ENCODE measurements at regions not wholly inside any gene's neighbourhood (a gene's known extent, or its start where the extent isn't known, plus 50 kb on each side); places are given as distances from the start of the nearest gene placed in this dataset.

DNA sequence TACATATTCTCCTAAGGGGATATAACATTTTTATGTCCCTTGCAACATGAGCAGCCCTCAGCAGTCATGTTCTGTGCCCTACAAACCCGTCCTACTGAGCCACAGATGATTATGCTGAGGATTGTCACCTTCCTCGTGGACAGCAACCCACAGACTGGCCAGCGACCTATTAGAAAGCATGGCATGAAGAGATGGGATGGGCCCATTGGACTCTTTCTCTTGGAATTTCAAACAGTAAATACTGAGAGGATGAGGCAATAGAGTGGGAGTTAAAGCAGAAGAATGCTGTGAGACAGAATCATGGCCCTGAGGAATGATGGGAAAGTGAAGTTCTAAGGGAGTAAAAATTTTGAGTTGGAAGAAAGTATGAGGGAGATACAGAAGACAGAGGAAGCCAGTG is 149.9 kb upstream of the BTG1 start:
- Mint-ChIP-seq H3K4me3 (no peak overlapping the region), H3K36me3 (no peaks in the 10 kb centered on the region), H3K4me1 (peaks cover 10% of the 10 kb centered on the region), H3K9me3 (no peaks in the 10 kb centered on the region), H3K27me3 (no peaks in the 10 kb centered on the region), H3K27ac (no peak overlapping the region)
- no peak for ATAC-seq

DNA sequence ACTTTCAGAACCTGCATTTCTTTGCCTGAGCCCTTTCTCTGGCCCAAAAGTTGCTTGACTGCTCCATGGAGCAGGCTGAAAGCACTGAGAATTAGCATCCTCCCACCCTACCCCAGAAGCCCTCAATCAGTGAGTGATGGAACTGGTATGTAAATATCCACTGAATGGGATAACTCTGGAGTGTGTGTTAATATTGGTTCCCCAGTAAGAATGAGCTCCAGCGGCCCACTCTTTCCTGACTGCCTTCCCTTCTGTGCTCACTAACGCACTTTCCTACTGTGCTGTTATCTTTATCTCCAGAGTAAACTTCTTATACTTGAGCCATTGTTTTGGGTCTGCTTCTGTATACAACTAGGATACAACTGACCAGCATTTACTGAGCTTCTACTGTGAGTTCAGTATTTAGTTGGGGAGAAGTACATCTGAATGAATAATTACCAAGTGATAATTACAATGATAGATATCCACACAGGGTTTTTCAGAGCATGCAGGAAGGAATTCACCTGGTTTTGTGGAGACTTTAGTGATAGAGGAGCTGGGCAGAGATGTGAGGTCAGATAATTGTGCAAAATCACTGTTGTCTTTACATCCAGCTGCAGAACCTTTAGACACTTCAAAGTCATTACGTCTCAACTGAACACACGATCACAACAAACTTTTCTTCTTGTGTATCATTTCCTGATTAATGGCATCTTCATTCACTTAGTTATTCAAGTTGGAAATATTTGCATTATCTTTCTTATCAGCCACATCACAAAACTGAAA is 149.2 kb upstream of the BTG1 start:
- peaks cover 10% of the 10 kb centered on the region for H3K4me1 Mint-ChIP-seq
- H3K4me3 Mint-ChIP-seq, result no peak overlapping the region
- no peaks in the 10 kb centered on the region for H3K9me3 Mint-ChIP-seq
- no peak for ATAC-seq
- no peaks in the 10 kb centered on the region for H3K36me3 Mint-ChIP-seq
- H3K27me3 Mint-ChIP-seq, result no peaks in the 10 kb centered on the region
- H3K27ac Mint-ChIP-seq, result no peak overlapping the region

- no peaks in the 10 kb centered on the region for H3K27me3 Mint-ChIP-seq
- no peaks in the 10 kb centered on the region for H3K9me3 Mint-ChIP-seq
- no peak overlapping the region for H3K4me3 Mint-ChIP-seq
- no peaks in the 10 kb centered on the region for H3K4me1 Mint-ChIP-seq
- no peaks in the 10 kb centered on the region for H3K36me3 Mint-ChIP-seq
- H3K27ac Mint-ChIP-seq, result peak overlapping the region; percentile 22
- ATAC-seq, result no peak
These were observed 146.4 kb upstream of the BTG1 start for GRCh38 chr12:92292016-92292415.

GRCh38 chr12:92290886-92291285 is 145.2 kb upstream of the BTG1 start:
- no peaks in the 10 kb centered on the region for H3K4me1 Mint-ChIP-seq
- no peaks in the 10 kb centered on the region for H3K9me3 Mint-ChIP-seq
- no peak overlapping the region for H3K4me3 Mint-ChIP-seq
- no peaks in the 10 kb centered on the region for H3K36me3 Mint-ChIP-seq
- ATAC-seq, result no peak
- no peak overlapping the region for H3K27ac Mint-ChIP-seq
- H3K27me3 Mint-ChIP-seq, result no peaks in the 10 kb centered on the region

- no peaks in the 10 kb centered on the region for H3K27me3 Mint-ChIP-seq
- no peak overlapping the region for H3K4me3 Mint-ChIP-seq
- ATAC-seq, result no peak
- H3K36me3 Mint-ChIP-seq, result no peaks in the 10 kb centered on the region
- no peak overlapping the region for H3K27ac Mint-ChIP-seq
- no peaks in the 10 kb centered on the region for H3K9me3 Mint-ChIP-seq
- H3K4me1 Mint-ChIP-seq, result no peaks in the 10 kb centered on the region
These were observed 144.7 kb upstream of the BTG1 start for GRCh38 chr12:92290350-92290695.

DNA sequence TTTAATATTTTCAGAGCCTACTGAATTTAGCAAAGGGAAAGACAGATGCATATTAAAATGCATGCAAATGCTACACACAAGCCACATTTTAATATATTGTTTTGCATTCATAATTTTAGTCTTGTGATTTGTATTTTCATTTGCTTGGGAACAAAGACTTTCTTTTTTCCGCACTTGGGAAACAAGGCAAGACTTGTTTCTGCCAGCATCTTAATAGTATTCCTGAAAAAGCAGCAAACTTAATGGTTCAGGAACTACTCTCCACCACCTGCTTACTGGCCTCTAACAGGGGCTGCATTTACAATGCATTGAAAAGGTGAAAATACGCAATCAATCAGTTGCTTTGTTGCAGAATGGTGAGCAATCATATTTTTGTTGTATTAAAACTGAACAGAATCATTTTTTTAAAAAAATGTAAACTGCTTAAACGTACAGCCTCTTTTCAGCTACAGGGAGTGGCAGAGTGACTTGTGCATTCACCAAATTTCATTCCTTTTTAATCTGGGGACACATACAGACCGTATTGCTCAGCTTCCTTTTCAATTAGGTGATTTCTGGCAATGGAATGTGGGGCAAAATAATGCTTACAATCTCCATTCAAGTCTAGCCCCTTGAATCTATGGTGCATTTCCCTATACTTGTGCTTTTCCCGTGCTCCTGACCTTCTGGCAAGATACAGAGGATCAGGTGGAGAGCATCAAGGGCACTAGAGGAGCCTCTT is 144.1 kb upstream of the BTG1 start:
- Mint-ChIP-seq H3K27ac (no peak overlapping the region), H3K36me3 (no peaks in the 10 kb centered on the region), H3K27me3 (no peaks in the 10 kb centered on the region), H3K4me1 (no peaks in the 10 kb centered on the region), H3K9me3 (no peaks in the 10 kb centered on the region), H3K4me3 (no peak overlapping the region)
- no peak for ATAC-seq

DNA sequence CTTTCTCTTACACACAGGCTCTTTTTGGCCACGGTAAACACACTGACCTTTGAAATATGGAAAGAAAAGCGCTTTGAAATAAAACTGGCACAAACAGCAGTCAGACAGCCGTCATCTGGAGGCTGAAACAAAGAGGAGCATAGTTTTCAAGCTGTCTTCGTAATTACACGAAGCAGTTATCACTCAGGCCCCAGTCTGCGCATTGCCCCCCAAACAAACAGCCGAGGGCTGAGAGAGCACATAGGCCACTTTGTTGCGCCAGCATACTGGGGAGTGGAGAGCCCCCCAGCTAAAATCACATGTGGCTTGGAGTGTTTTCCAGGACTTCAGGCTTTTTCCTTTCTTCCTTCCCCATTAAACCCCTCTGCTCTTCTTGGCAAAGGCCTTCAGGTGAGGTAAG is 142.9 kb upstream of the BTG1 start:
- peak overlapping the region; percentile 32 for H3K27ac Mint-ChIP-seq
- H3K36me3 Mint-ChIP-seq, result no peaks in the 10 kb centered on the region
- no peaks in the 10 kb centered on the region for H3K27me3 Mint-ChIP-seq
- H3K4me3 Mint-ChIP-seq, result no peak overlapping the region
- ATAC-seq, result no peak
- H3K4me1 Mint-ChIP-seq, result no peaks in the 10 kb centered on the region
- no peaks in the 10 kb centered on the region for H3K9me3 Mint-ChIP-seq

- ATAC-seq, result no peak
- Mint-ChIP-seq H3K9me3 (no peaks in the 10 kb centered on the region), H3K27ac (peak overlapping the region; percentile 35), H3K36me3 (no peaks in the 10 kb centered on the region), H3K4me1 (peaks cover 14% of the 10 kb centered on the region), H3K4me3 (no peak overlapping the region), H3K27me3 (no peaks in the 10 kb centered on the region)
These were observed 132.8 kb upstream of the BTG1 start for GRCh38 chr12:92278378-92278828.

GRCh38 chr12:92277795-92278194 is 132.1 kb upstream of the BTG1 start:
- no peak for ATAC-seq
- Mint-ChIP-seq H3K9me3 (no peaks in the 10 kb centered on the region), H3K27me3 (no peaks in the 10 kb centered on the region), H3K4me3 (no peak overlapping the region), H3K36me3 (no peaks in the 10 kb centered on the region), H3K27ac (peak overlapping the region; percentile 35), H3K4me1 (peaks cover 14% of the 10 kb centered on the region)

- no peaks in the 10 kb centered on the region for H3K27me3 Mint-ChIP-seq
- peaks cover 14% of the 10 kb centered on the region for H3K4me1 Mint-ChIP-seq
- no peak overlapping the region for H3K4me3 Mint-ChIP-seq
- ATAC-seq, result no peak
- H3K27ac Mint-ChIP-seq, result no peak overlapping the region
- no peaks in the 10 kb centered on the region for H3K9me3 Mint-ChIP-seq
- H3K36me3 Mint-ChIP-seq, result no peaks in the 10 kb centered on the region
These were observed 130.6 kb upstream of the BTG1 start for GRCh38 chr12:92276276-92276675.

DNA sequence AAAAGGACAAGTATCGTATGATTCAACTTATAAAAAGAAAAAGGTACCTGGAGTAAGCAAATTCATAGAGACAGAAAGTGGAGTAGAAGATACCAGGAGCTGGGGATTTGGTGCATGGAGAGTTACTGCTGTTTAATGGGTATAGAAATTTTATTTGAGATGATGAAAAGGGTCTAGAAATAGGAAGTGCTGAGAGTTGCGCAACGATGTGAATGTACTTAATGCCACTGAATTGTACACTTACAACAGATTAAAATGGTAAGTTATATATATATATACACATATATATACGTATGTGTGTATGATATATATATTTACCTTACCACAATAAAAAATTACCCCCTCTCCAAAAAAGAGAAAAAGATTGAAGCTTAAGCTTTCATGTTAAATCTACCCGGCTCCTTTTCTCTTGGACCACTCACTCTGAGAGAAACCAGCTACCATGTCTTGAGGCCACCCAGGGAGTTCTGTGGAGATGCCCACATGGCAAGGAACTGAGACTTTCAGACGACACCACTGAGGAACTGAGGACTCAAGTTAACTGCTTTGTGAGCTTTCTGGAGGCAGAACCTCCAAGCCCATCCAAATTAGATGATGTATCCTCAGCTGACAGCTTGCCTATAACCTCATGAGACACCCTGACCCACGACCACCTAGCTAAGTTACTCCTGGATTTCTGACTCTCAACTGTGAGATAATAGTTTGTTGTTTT is 130.0 kb upstream of the BTG1 start:
- ATAC-seq, result peak; percentile 60
- Mint-ChIP-seq H3K27me3 (no peaks in the 10 kb centered on the region), H3K9me3 (no peaks in the 10 kb centered on the region), H3K4me1 (peaks cover 20% of the 10 kb centered on the region), H3K36me3 (peaks cover 6% of the 10 kb centered on the region), H3K27ac (no peak overlapping the region), H3K4me3 (no peak overlapping the region)

DNA sequence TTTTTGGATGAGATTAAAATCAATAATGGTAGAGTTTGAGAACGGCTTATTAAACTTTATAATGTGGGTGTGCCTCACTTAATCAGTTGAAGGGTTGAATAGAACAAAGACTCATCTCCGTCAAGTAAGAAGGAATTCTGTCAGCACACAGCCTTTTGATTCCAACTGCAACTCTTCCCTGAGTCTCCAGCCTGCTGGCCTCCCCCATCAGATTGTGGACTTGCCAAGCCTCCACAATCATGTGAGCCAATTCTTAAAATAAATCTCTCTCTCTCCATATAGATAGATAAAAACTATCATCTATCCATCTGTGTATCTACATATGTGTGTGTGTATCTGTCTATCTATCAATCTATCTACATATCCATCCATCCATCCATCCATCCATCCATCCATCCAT is 127.4 kb upstream of the BTG1 start:
- Mint-ChIP-seq H3K27me3 (no peaks in the 10 kb centered on the region), H3K27ac (peak overlapping the region; percentile 40), H3K36me3 (peaks cover 9% of the 10 kb centered on the region), H3K4me3 (no peak overlapping the region), H3K9me3 (no peaks in the 10 kb centered on the region), H3K4me1 (peaks cover 19% of the 10 kb centered on the region)
- ATAC-seq, result no peak

DNA sequence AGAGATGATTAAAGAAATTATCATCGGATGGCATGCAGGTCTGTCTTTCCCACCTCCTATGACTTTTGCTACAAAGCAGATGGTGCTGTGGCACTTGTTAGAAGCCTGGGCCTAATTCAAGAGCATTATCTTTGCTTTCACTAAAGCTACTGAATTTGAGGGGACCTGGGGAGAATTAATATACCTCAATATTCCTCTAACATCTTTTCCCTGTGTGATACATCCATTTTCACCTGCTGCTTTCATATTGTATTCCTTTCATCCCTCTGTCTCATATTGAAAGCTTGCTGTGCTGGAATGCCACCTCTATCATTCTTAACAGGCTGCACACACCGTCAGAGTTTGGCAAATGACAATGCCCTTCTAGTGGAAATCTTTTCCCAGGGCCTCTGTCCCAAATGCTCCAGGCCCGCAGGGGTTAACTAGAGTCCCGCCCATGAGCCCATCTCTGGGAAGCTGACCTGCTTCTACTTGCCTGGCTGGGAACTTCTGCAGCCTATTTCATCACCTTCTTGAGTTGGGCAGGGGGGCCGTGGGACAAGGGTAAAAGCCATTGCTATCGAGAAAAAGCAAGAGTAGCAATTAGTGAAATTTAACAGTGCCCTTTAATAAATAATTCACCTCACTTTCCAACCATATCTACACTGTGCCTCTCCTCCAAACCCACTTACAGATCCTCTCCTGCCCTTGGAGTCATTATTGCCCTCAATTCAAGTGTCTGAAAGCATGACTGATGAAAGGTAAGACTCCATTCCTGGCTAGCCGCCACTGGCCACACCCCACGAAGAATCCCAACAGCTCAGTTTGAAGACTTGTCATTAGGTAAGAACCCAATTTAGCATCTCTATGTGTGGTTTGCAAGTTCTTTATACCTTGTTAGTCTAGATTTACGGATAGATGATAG is 126.7 kb upstream of the BTG1 start:
- no peak for ATAC-seq
- Mint-ChIP-seq H3K36me3 (peaks cover 9% of the 10 kb centered on the region), H3K4me1 (peaks cover 19% of the 10 kb centered on the region), H3K9me3 (no peaks in the 10 kb centered on the region), H3K27ac (peak overlapping the region; percentile 3), H3K27me3 (no peaks in the 10 kb centered on the region), H3K4me3 (no peak overlapping the region)

- ATAC-seq, result no peak
- Mint-ChIP-seq H3K9me3 (no peaks in the 10 kb centered on the region), H3K4me3 (no peak overlapping the region), H3K36me3 (peaks cover 9% of the 10 kb centered on the region), H3K4me1 (peaks cover 19% of the 10 kb centered on the region), H3K27ac (peak overlapping the region; percentile 11), H3K27me3 (no peaks in the 10 kb centered on the region)
These were observed 125.7 kb upstream of the BTG1 start for GRCh38 chr12:92271341-92271740.

DNA sequence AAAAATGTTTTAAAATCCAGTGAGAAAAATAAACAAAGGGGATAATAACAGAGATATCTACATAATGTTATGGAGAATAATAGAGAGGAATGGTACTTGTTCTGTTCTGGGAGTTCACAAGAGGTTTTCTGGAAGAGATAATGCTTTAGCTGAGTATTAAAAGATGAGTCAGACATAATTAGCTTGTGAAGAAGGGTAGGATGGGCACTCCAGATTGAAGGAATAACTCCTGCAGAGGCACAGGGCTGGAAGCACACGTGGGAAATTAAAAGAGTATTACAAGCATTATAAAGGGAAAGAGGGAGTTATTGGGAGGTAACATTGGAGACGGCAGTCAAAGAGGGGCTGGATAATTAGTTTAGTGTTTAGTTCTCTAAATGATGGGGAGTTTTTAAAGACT is 124.9 kb upstream of the BTG1 start:
- no peak for ATAC-seq
- Mint-ChIP-seq H3K4me1 (peaks cover 15% of the 10 kb centered on the region), H3K9me3 (no peaks in the 10 kb centered on the region), H3K27me3 (no peaks in the 10 kb centered on the region), H3K36me3 (peaks cover 9% of the 10 kb centered on the region), H3K4me3 (no peak overlapping the region), H3K27ac (peak overlapping the region; percentile 11)
